Lower leg skin (tissue), 3 donors: ENCODE measurements at regions not wholly inside any gene's neighbourhood (a gene's known extent, or its start where the extent isn't known, plus 50 kb on each side); places are given as distances from the start of the nearest gene placed in this dataset.

Experiments used
- POLR2A ChIP-seq, 2 donors: fragments of 450-650 bp; IDR thresholded peaks; one replicate each; pipeline ENCODE4 v1.6.1; 2016 to 2017; ENCODE audit warnings: antibody characterized with exemption in 2 of 2, mild to moderate bottlenecking in 1 of 2, moderate library complexity in 1 of 2
- TF ChIP-seq, protein P1 (sequence below), 3 donors: fragments of 450-650 bp; IDR thresholded peaks; one replicate each; pipeline ENCODE4 v1.5.1; 2016; ENCODE audit warnings: antibody characterized with exemption in 3 of 3, mild to moderate bottlenecking in 3 of 3, moderate library complexity in 2 of 3

DNA sequence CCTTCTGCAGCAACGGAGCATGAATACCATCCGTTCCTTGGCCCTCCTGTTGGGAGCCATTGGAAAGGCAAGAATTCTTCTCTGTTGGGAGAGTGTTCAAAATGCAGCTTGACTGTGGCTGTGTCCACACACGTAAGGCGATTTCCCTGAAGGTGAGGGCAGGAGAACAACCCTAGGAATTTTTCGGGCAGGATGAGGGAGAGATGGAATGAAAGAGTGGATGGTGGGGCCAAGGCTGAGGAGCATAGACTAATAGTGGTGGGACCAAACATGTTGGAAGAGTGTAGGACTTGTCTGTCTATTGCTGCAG is 924.9 kb downstream of the TBC1D22A start:
- TF ChIP-seq, protein P1, sequence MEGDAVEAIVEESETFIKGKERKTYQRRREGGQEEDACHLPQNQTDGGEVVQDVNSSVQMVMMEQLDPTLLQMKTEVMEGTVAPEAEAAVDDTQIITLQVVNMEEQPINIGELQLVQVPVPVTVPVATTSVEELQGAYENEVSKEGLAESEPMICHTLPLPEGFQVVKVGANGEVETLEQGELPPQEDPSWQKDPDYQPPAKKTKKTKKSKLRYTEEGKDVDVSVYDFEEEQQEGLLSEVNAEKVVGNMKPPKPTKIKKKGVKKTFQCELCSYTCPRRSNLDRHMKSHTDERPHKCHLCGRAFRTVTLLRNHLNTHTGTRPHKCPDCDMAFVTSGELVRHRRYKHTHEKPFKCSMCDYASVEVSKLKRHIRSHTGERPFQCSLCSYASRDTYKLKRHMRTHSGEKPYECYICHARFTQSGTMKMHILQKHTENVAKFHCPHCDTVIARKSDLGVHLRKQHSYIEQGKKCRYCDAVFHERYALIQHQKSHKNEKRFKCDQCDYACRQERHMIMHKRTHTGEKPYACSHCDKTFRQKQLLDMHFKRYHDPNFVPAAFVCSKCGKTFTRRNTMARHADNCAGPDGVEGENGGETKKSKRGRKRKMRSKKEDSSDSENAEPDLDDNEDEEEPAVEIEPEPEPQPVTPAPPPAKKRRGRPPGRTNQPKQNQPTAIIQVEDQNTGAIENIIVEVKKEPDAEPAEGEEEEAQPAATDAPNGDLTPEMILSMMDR (IDR thresholded peaks at IDR 0.05) = no peak
- TF ChIP-seq POLR2A (IDR thresholded peaks at IDR 0.05) = no peak
